ENCODE measurements at regions not wholly inside any gene's neighbourhood (a gene's known extent, or its start where the extent isn't known, plus 50 kb on each side); places are given as distances from the start of the nearest gene placed in this dataset.

DNA sequence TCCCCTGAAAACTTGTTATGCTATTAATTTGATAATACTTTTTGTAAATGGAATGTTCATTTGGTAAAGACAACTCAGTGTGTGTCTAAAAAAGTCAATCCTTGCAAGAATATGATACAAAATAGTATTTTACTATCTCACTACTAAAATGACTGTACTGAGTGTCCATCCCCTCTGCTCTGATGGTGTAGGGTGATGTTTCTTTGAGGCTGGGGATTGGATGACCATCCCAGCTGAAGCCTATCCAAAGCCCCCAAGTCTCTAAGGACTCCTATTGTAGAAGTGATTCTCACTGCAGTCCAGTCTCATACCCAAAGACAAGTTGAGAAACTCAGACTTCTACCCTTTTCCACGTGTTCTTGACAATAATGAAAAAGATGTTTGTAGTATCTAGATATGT, 1128.4 kb downstream of the BCL11B start:
- no peak for TF ChIP-seq CTCF (IDR thresholded peaks at IDR 0.05)
- no peak for TF ChIP-seq EP300 (IDR thresholded peaks at IDR 0.05)
- no peak for TF ChIP-seq POLR2A (IDR thresholded peaks at IDR 0.05)
- no peak for TF ChIP-seq POLR2AphosphoS5 (IDR thresholded peaks at IDR 0.05)
